Testis (tissue), 2 donors: ENCODE measurements at regions not wholly inside any gene's neighbourhood (a gene's known extent, or its start where the extent isn't known, plus 50 kb on each side); places are given as distances from the start of the nearest gene placed in this dataset.

Source experiments
- DNase-seq: peaks from one replicate; pipeline ENCODE4 v3.0.0-alpha.2; 2019
- H3K27ac ChIP-seq, 2 donors: fragments of 200-600 bp; sonication (generic); one replicate each; pipeline ENCODE4 v1.5.1; 2019
- H3K27me3 ChIP-seq: fragments of 200-600 bp; sonication (generic); one replicate; pipeline ENCODE4 v1.5.1; 2019
- H3K36me3 ChIP-seq: fragments of 200-600 bp; sonication (generic); one replicate; pipeline ENCODE4 v1.5.1; 2017; ENCODE audit warnings: low read depth; ENCODE audit errors: missing control alignments
- H3K4me1 ChIP-seq: fragments of 200-600 bp; sonication (generic); one replicate; pipeline ENCODE4 v1.5.1; 2019
- H3K4me3 ChIP-seq, 2 donors: fragments of 200-600 bp; sonication (generic); one replicate each; pipeline ENCODE4 v1.5.1; 2017 to 2019
- H3K9me3 ChIP-seq: fragments of 200-600 bp; sonication (generic); one replicate; pipeline ENCODE4 v1.5.1; 2017
- CTCF ChIP-seq, 3 experiments: fragments of 450-650 bp in 2 of 3; fragments of 200-600 bp in 1 of 3; sonication (generic) in 1 of 3; IDR thresholded peaks; one replicate each; pipeline ENCODE4 v1.5.1; 2016 to 2019; ENCODE audit warnings: antibody characterized with exemption in 3 of 3, mild to moderate bottlenecking in 2 of 3, moderate library complexity in 1 of 3
- POLR2A ChIP-seq: fragments of 450-650 bp; IDR thresholded peaks from one replicate; pipeline ENCODE4 v1.6.1; 2017; ENCODE audit warnings: antibody characterized with exemption, mild to moderate bottlenecking, moderate library complexity
- WGBS, 2 donors: methylation state at CpG; one replicate each; pipeline ENCODE4 v1.1.5; 2018; 5-methylcytosine and 5-hydroxymethylcytosine counted together
- intact Hi-C: fragments of 100-400 bp; cut with DNase I; formaldehyde crosslinking; loops from one replicate; pipeline ENCODE4 v1.15.1; 2023; ENCODE audit warnings: low total_unique reads

GRCh38 chr9:88287972-88288371, 100.3 kb upstream of the SPIN1 start:
- Histone ChIP-seq H3K36me3 (no peaks in the 10 kb centered on the region), H3K4me1 (no peaks in the 10 kb centered on the region), H3K27ac (no peak overlapping the region), H3K4me3 (no peak overlapping the region), H3K9me3 (no peaks in the 10 kb centered on the region), H3K27me3 (no peaks in the 10 kb centered on the region)
- intact Hi-C loops: no loop called here
- WGBS, 2 donors: 70 to 82% methylated on average over 2 of the region's 2 CpGs
- DNase-seq: peak; percentile 25
- TF ChIP-seq CTCF (IDR thresholded peaks at IDR 0.05): no peak
- TF ChIP-seq POLR2A: no peak

- intact Hi-C loops: no loop called here
- H3K27me3 ChIP-seq: no peaks in the 10 kb centered on the region
- no peaks in the 10 kb centered on the region for H3K9me3 ChIP-seq
- 73 to 74% methylated on average over 9 to 10 of the region's 10 CpGs for WGBS, 2 donors
- H3K4me1 ChIP-seq: no peaks in the 10 kb centered on the region
- H3K4me3 ChIP-seq: no peak overlapping the region
- H3K27ac ChIP-seq: no peak overlapping the region
- peak; percentile 8 for DNase-seq
- no peaks in the 10 kb centered on the region for H3K36me3 ChIP-seq
- TF ChIP-seq POLR2A (no peak), CTCF (IDR thresholded peaks at IDR 0.05) (no peak)
Observed at GRCh38 chr9:88280816-88281382, 107.3 kb upstream of the SPIN1 start.

GRCh38 chr9:88278036-88278435, 110.2 kb upstream of the SPIN1 start:
- Histone ChIP-seq H3K36me3 (no peaks in the 10 kb centered on the region), H3K27ac (no peak overlapping the region), H3K4me3 (no peak overlapping the region), H3K4me1 (no peaks in the 10 kb centered on the region), H3K9me3 (no peaks in the 10 kb centered on the region), H3K27me3 (no peaks in the 10 kb centered on the region)
- WGBS, 2 donors: 87 to 90% methylated on average over 12 of the region's 12 CpGs
- intact Hi-C loops: no loop called here
- no peak for DNase-seq
- TF ChIP-seq CTCF (IDR thresholded peaks at IDR 0.05): no peak
- no peak for TF ChIP-seq POLR2A

GRCh38 chr9:88274078-88274477, 114.2 kb upstream of the SPIN1 start:
- H3K27me3 ChIP-seq: no peaks in the 10 kb centered on the region
- no peaks in the 10 kb centered on the region for H3K36me3 ChIP-seq
- no peaks in the 10 kb centered on the region for H3K4me1 ChIP-seq
- DNase-seq: no peak
- H3K9me3 ChIP-seq: no peaks in the 10 kb centered on the region
- TF ChIP-seq POLR2A (no peak), CTCF (IDR thresholded peaks at IDR 0.05) (no peak)
- H3K4me3 ChIP-seq: no peak overlapping the region
- no peak overlapping the region for H3K27ac ChIP-seq
- intact Hi-C loops: no loop called here
- WGBS, 2 donors: 82 to 89% methylated on average over 2 of the region's 2 CpGs

GRCh38 chr9:88272986-88273385, 115.3 kb upstream of the SPIN1 start:
- no peaks in the 10 kb centered on the region for H3K36me3 ChIP-seq
- no peak overlapping the region for H3K27ac ChIP-seq
- H3K9me3 ChIP-seq: no peaks in the 10 kb centered on the region
- no peak for DNase-seq
- H3K4me1 ChIP-seq: no peaks in the 10 kb centered on the region
- TF ChIP-seq POLR2A (no peak), CTCF (IDR thresholded peaks at IDR 0.05) (no peak)
- H3K27me3 ChIP-seq: no peaks in the 10 kb centered on the region
- H3K4me3 ChIP-seq: no peak overlapping the region
- 89 to 93% methylated on average over 6 of the region's 6 CpGs for WGBS, 2 donors
- intact Hi-C loops: no loop called here
